Ovary (tissue), 3 donors: ENCODE measurements at regions not wholly inside any gene's neighbourhood (a gene's known extent, or its start where the extent isn't known, plus 50 kb on each side); places are given as distances from the start of the nearest gene placed in this dataset.

Experiments
- POLR2A ChIP-seq: fragments of 450-650 bp; IDR thresholded peaks from one replicate; pipeline ENCODE4 v1.6.1; 2017; ENCODE audit warnings: antibody characterized with exemption, mild to moderate bottlenecking, moderate library complexity
- TF ChIP-seq, protein P1 (sequence below), 3 donors: fragments of 450-650 bp in 2 of 3; fragments of 200-600 bp in 1 of 3; IDR thresholded peaks; one replicate each; pipeline versions ENCODE4 v1.5.1 to v1.8.0; 2016 to 2022; ENCODE audit warnings: antibody characterized with exemption in 3 of 3, mild to moderate bottlenecking in 1 of 3
- donor health status: DM: no; HTN: no; CAD: no.

- TF ChIP-seq, protein P1, sequence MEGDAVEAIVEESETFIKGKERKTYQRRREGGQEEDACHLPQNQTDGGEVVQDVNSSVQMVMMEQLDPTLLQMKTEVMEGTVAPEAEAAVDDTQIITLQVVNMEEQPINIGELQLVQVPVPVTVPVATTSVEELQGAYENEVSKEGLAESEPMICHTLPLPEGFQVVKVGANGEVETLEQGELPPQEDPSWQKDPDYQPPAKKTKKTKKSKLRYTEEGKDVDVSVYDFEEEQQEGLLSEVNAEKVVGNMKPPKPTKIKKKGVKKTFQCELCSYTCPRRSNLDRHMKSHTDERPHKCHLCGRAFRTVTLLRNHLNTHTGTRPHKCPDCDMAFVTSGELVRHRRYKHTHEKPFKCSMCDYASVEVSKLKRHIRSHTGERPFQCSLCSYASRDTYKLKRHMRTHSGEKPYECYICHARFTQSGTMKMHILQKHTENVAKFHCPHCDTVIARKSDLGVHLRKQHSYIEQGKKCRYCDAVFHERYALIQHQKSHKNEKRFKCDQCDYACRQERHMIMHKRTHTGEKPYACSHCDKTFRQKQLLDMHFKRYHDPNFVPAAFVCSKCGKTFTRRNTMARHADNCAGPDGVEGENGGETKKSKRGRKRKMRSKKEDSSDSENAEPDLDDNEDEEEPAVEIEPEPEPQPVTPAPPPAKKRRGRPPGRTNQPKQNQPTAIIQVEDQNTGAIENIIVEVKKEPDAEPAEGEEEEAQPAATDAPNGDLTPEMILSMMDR (IDR thresholded peaks at IDR 0.05): no peak
- TF ChIP-seq POLR2A: no peak
Observed at GRCh38 chr5:106092455-106092854, 1578.3 kb downstream of the EFNA5 start.
